ENCODE measurements at regions not wholly inside any gene's neighbourhood (a gene's known extent, or its start where the extent isn't known, plus 50 kb on each side); places are given as distances from the start of the nearest gene placed in this dataset.
"Not testable (repeated sequence)": the region's sequence is repeated elsewhere in the genome, so short reads cannot be mapped to it uniquely, and the experiment has no call there.

DNA sequence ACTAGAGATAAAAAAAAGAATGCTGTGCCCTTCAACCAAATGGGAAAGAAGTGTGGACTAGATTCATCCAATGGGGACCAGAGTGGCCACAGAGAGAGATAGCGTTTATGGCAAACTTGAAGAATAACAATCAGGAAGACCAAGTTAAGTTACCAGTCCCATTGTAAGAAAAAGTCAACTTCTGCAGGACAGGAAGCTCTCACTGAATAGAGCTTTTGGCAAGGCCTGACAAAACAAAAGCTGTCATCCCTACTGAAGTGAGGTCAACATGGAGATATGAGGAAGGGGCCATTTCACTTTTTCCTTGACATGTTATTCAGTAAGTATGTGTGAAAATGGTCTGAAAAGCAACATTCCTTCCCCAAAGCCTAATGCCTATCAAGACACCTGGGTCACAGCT is 111.8 kb upstream of the KLHL13 start:
- Mint-ChIP-seq H3K4me1 (no peaks in the 10 kb centered on the region), H3K36me3 (ENCODE audit: low read depth) (no peaks in the 10 kb centered on the region), H3K4me3 (no peak overlapping the region), H3K9me3 (peaks cover 22% of the 10 kb centered on the region), H3K27ac (no peak overlapping the region), H3K27me3 (ENCODE audit: low read depth, poor library complexity) (peaks cover 3% of the 10 kb centered on the region)
- no peak for DNase-seq
- TF ChIP-seq, protein P1, sequence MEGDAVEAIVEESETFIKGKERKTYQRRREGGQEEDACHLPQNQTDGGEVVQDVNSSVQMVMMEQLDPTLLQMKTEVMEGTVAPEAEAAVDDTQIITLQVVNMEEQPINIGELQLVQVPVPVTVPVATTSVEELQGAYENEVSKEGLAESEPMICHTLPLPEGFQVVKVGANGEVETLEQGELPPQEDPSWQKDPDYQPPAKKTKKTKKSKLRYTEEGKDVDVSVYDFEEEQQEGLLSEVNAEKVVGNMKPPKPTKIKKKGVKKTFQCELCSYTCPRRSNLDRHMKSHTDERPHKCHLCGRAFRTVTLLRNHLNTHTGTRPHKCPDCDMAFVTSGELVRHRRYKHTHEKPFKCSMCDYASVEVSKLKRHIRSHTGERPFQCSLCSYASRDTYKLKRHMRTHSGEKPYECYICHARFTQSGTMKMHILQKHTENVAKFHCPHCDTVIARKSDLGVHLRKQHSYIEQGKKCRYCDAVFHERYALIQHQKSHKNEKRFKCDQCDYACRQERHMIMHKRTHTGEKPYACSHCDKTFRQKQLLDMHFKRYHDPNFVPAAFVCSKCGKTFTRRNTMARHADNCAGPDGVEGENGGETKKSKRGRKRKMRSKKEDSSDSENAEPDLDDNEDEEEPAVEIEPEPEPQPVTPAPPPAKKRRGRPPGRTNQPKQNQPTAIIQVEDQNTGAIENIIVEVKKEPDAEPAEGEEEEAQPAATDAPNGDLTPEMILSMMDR (IDR thresholded peaks at IDR 0.05), result no peak

DNA sequence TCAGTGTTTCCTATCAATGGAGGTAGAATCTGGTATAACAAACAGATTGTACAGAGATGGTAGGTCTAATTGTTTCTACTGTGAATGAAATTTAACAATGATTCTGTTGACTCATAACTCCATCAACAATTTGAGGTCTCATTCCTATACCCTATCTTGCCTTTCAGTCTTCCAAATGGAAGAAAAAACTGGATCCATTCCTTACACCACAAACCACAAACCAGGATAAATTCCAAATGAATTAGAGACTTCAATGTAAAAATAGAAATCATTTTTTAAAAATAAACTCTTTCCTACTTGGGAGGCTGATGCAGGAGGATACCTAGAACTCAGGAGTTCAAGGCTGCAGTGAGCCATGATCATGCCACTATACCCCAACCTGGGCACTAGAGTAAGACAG is 114.4 kb upstream of the WDR44 start:
- TF ChIP-seq, protein P1 (IDR thresholded peaks at IDR 0.05), result no peak
- no peak overlapping the region for H3K27ac Mint-ChIP-seq
- no peak for DNase-seq
- peaks cover 3% of the 10 kb centered on the region for H3K27me3 Mint-ChIP-seq (ENCODE audit: low read depth, poor library complexity)
- no peaks in the 10 kb centered on the region for H3K4me1 Mint-ChIP-seq
- no peaks in the 10 kb centered on the region for H3K36me3 Mint-ChIP-seq (ENCODE audit: low read depth)
- H3K4me3 Mint-ChIP-seq, result no peak overlapping the region
- H3K9me3 Mint-ChIP-seq, result peaks cover 40% of the 10 kb centered on the region

DNA sequence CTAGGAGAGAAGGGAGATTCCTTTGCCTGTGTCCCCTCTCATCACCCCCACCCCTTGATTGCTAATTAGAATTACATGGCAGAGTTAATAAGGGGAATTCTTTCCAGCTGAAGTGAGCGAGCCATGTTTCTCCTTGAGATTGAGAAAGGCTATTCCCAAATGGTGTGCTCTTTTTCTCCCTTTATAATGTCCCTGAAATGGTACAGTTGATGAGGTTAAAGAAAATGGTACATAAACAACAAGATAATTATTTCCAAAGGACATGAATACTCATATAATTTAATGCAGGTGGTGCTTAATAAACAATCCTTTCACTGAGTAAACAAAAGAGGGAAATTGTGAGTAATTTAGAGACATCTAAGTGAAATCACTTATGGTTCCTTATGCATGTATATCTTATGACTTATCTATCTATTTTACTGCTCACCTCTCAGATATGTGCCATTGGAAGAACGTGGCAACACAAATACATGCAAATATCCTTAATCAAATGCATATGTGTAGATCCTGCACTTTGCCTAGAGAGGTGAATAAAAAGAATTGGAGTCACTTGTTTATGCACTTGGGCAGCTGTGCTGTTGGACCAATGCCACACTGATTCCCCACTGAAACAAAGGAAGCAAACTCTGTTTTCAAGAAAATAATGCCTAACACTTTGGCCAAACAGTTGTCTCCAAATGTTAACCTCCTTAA is 106.6 kb upstream of the WDR44 start:
- peaks cover 4% of the 10 kb centered on the region for H3K36me3 Mint-ChIP-seq (ENCODE audit: low read depth)
- H3K9me3 Mint-ChIP-seq, result peaks cover 67% of the 10 kb centered on the region
- no peaks in the 10 kb centered on the region for H3K27me3 Mint-ChIP-seq (ENCODE audit: low read depth, poor library complexity)
- H3K27ac Mint-ChIP-seq, result no peak overlapping the region
- H3K4me1 Mint-ChIP-seq, result no peaks in the 10 kb centered on the region
- DNase-seq, result no peak
- no peak overlapping the region for H3K4me3 Mint-ChIP-seq
- TF ChIP-seq, protein P1 (IDR thresholded peaks at IDR 0.05), result no peak

DNA sequence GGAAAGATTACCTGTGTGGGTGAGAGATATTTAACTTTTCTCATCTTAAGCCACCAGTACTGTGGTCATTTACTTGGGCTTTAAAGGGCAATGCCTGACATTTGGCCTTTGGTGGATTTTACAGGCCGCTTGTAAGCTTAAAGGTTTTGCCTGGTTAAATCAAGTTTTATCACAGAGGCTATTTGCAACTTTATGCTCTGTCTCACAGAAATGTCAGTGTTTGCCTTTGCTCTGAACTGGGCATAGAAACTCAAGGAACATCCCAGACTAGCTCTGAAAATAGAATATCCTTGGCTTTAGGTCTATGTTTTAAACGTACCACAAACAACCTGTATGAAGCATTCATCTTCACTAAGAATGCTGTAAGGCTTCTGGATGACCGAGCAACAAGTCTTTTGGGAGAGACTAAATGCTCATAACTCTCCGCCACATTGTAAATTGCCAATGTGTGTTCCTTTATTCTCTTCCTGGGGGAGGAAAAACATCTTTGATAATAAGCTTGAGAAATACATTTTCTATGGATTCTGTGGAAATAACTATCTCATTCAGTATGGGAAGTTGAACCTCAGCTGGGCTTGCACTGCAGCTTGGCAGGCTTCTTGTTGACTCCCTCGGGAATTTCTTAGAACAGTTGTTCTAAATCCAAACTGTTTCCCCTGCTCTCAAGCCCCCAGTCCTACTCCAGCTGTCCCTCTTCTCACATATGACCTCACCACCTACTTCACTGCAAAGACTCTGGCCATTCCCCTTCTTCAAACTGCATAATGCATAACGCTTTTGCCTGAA is 105.8 kb upstream of the WDR44 start:
- H3K4me3 Mint-ChIP-seq, result no peak overlapping the region
- TF ChIP-seq, protein P1 (IDR thresholded peaks at IDR 0.05), result no peak
- H3K27ac Mint-ChIP-seq, result no peak overlapping the region
- peaks cover 4% of the 10 kb centered on the region for H3K36me3 Mint-ChIP-seq (ENCODE audit: low read depth)
- no peaks in the 10 kb centered on the region for H3K4me1 Mint-ChIP-seq
- no peak for DNase-seq
- H3K9me3 Mint-ChIP-seq, result peaks cover 72% of the 10 kb centered on the region
- H3K27me3 Mint-ChIP-seq (ENCODE audit: low read depth, poor library complexity), result no peaks in the 10 kb centered on the region

DNA sequence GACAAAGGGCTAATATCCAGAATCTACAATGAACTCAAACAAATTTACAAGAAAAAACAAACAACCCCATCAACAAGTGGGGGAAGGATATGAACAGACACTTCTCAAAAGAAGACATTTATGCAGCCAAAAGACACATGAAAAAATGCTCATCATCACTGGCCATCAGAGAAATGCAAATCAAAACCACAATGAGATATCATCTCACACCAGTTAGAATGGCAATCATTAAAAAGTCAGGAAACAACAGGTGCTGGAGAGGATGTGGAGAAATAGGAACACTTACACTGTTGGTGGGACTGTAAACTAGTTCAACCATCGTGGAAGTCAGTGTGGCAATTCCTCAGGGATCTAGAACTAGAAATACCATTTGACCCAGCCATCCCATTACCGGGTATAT is 98.9 kb upstream of the WDR44 start:
- not testable (repeated sequence) for H3K27me3 Mint-ChIP-seq (ENCODE audit: low read depth, poor library complexity)

DNA sequence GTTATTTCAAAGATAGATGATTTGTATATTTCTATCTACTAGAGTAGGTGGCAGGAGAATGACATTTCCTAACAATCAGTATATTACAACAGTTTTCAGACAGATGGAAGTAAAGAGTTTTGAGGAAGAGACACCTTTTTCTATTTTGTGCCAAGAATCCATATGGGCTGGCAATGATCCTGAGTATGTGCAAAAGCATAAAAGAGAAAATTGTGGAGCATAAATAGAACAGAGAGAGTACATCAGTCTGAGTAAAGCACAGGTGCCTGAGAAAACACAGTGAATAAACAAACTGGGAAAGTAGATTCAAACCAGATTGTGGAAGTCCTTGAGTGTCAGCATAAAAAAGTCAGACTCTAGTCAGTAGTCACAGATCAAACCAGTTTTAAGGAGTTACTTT is 96.8 kb upstream of the WDR44 start:
- DNase-seq, result no peak
- Mint-ChIP-seq H3K27me3 (ENCODE audit: low read depth, poor library complexity) (no peaks in the 10 kb centered on the region), H3K27ac (no peak overlapping the region), H3K9me3 (peaks cover 33% of the 10 kb centered on the region), H3K4me1 (no peaks in the 10 kb centered on the region), H3K4me3 (no peak overlapping the region), H3K36me3 (ENCODE audit: low read depth) (no peaks in the 10 kb centered on the region)
- TF ChIP-seq, protein P1 (IDR thresholded peaks at IDR 0.05), result no peak

More for the DNA sequence above, 98.9 kb upstream of the WDR44 start:
- peaks cover 51% of the 10 kb centered on the region for H3K9me3 Mint-ChIP-seq
- not testable (repeated sequence) for H3K4me1 Mint-ChIP-seq; H3K4me3 Mint-ChIP-seq; H3K36me3 Mint-ChIP-seq (ENCODE audit: low read depth); DNase-seq; H3K27ac Mint-ChIP-seq

Measured in nephron progenitor cell (in vitro differentiated cells).